ENCODE measurements at regions not wholly inside any gene's neighbourhood (a gene's known extent, or its start where the extent isn't known, plus 50 kb on each side); places are given as distances from the start of the nearest gene placed in this dataset.
A peak's percentile ranks its signal among the peaks of the same experiment; 100 is the strongest.
"Not testable (repeated sequence)": the region's sequence is repeated elsewhere in the genome, so short reads cannot be mapped to it uniquely, and the experiment has no call there.

- H3K9ac ChIP-seq, result no peak overlapping the region
- no peaks in the 10 kb centered on the region for H3K36me3 ChIP-seq
- peak overlapping the region; percentile 19 for H3K4me3 ChIP-seq
- H3K4me1 ChIP-seq, result peaks cover 21% of the 10 kb centered on the region
- Mint-ChIP-seq H3K27ac (no peak overlapping the region), H3K27me3 (ENCODE audit: insufficient read depth, low read depth) (peaks cover 16% of the 10 kb centered on the region), H3K4me3 (no peak overlapping the region), H3K4me1 (peaks cover 30% of the 10 kb centered on the region), H3K9me3 (peaks cover 4% of the 10 kb centered on the region), H3K36me3 (peaks cover 5% of the 10 kb centered on the region)
- peak; percentile 82 for DNase-seq (ENCODE audit: low spot score)
- H3K4me2 ChIP-seq, result peak overlapping the region; percentile 72
- no peak for TF ChIP-seq EZH2 (IDR thresholded peaks at IDR 0.05)
- no peak for TF ChIP-seq EZH2phosphoT487 (IDR thresholded peaks at IDR 0.05)
- TF ChIP-seq CTCF (IDR thresholded peaks at IDR 0.05), result no peak
- H2AFZ ChIP-seq (replicated peaks), result peak overlapping the region; percentile 75
- H3K79me2 ChIP-seq (ENCODE audit: low read depth), result no peaks in the 10 kb centered on the region
- peak overlapping the region; percentile 34 for H3K27ac ChIP-seq
- H3K9me3 ChIP-seq (ENCODE audit: low read depth), result no peaks in the 10 kb centered on the region
- H3F3A ChIP-seq (ENCODE audit: low read depth), result peaks cover 19% of the 10 kb centered on the region
- no peaks in the 10 kb centered on the region for H4K20me1 ChIP-seq (ENCODE audit: low read depth)
- H3K27me3 ChIP-seq, result peaks cover 16% of the 10 kb centered on the region
Observed at GRCh38 chr17:5769593-5770354, 185.5 kb upstream of the NLRP1 start.

- H4K20me1 ChIP-seq (ENCODE audit: low read depth), result no peaks in the 10 kb centered on the region
- peaks cover 4% of the 10 kb centered on the region for H3K9me3 Mint-ChIP-seq
- H3K27ac ChIP-seq, result peak overlapping the region; percentile 34
- peak overlapping the region; percentile 27 for H3K4me3 ChIP-seq
- H3K79me2 ChIP-seq (ENCODE audit: low read depth), result no peaks in the 10 kb centered on the region
- no peak overlapping the region for H3K4me3 Mint-ChIP-seq
- H3K4me1 ChIP-seq, result peaks cover 21% of the 10 kb centered on the region
- no peak overlapping the region for H3K27ac Mint-ChIP-seq
- peaks cover 16% of the 10 kb centered on the region for H3K27me3 ChIP-seq
- H2AFZ ChIP-seq (replicated peaks), result peak overlapping the region; percentile 75
- H3K36me3 ChIP-seq, result no peaks in the 10 kb centered on the region
- H3K36me3 Mint-ChIP-seq, result peaks cover 5% of the 10 kb centered on the region
- peak; percentile 18 for DNase-seq (ENCODE audit: low spot score)
- H3K27me3 Mint-ChIP-seq (ENCODE audit: insufficient read depth, low read depth), result peaks cover 17% of the 10 kb centered on the region
- H3K9ac ChIP-seq, result no peak overlapping the region
- peak overlapping the region; percentile 72 for H3K4me2 ChIP-seq
- no peaks in the 10 kb centered on the region for H3K9me3 ChIP-seq (ENCODE audit: low read depth)
- H3F3A ChIP-seq (ENCODE audit: low read depth), result peaks cover 19% of the 10 kb centered on the region
- TF ChIP-seq EZH2 (IDR thresholded peaks at IDR 0.05) (no peak), CTCF (IDR thresholded peaks at IDR 0.05) (no peak), EZH2phosphoT487 (IDR thresholded peaks at IDR 0.05) (no peak)
- peaks cover 33% of the 10 kb centered on the region for H3K4me1 Mint-ChIP-seq
Observed at GRCh38 chr17:5770441-5771270, 186.3 kb upstream of the NLRP1 start.

- H3K36me3 Mint-ChIP-seq; H3K9me3 ChIP-seq (ENCODE audit: low read depth); H3K36me3 ChIP-seq; H3K27ac ChIP-seq; H3K27ac Mint-ChIP-seq; H3K9me3 Mint-ChIP-seq; H3K79me2 ChIP-seq (ENCODE audit: low read depth); H4K20me1 ChIP-seq (ENCODE audit: low read depth); H3K4me3 Mint-ChIP-seq; H3K9ac ChIP-seq: not testable (repeated sequence)
- Mint-ChIP-seq H3K4me1 (peaks cover 33% of the 10 kb centered on the region), H3K27me3 (ENCODE audit: insufficient read depth, low read depth) (peaks cover 18% of the 10 kb centered on the region)
- Histone ChIP-seq H3K4me1 (peaks cover 21% of the 10 kb centered on the region), H3K27me3 (peaks cover 16% of the 10 kb centered on the region), H3K4me2 (peak overlapping the region; percentile 72), H3F3A (ENCODE audit: low read depth) (peaks cover 19% of the 10 kb centered on the region), H3K4me3 (peak overlapping the region; percentile 27), H2AFZ (replicated peaks) (peak overlapping the region; percentile 29)
- peak; percentile 11 for DNase-seq (ENCODE audit: low spot score)
Observed at GRCh38 chr17:5771271-5771577, 186.9 kb upstream of the NLRP1 start.

GRCh38 chr17:5772017-5772416, 187.7 kb upstream of the NLRP1 start:
- not testable (repeated sequence) for H3K36me3 Mint-ChIP-seq; H3K4me2 ChIP-seq; H2AFZ ChIP-seq (replicated peaks); H3K9ac ChIP-seq; H3K9me3 ChIP-seq (ENCODE audit: low read depth); H3K4me3 ChIP-seq; H3K79me2 ChIP-seq (ENCODE audit: low read depth); H3K9me3 Mint-ChIP-seq; H3K36me3 ChIP-seq; DNase-seq (ENCODE audit: low spot score); H3K27ac ChIP-seq; H4K20me1 ChIP-seq (ENCODE audit: low read depth)
- Mint-ChIP-seq H3K27ac (peak overlapping the region; percentile 77), H3K27me3 (ENCODE audit: insufficient read depth, low read depth) (peaks cover 16% of the 10 kb centered on the region), H3K4me1 (peaks cover 31% of the 10 kb centered on the region), H3K4me3 (peak overlapping the region; percentile 53)
- Histone ChIP-seq H3K4me1 (peaks cover 21% of the 10 kb centered on the region), H3K27me3 (peaks cover 16% of the 10 kb centered on the region), H3F3A (ENCODE audit: low read depth) (peaks cover 19% of the 10 kb centered on the region)
